Neural progenitor cell (in vitro differentiated cells): ENCODE measurements at regions not wholly inside any gene's neighbourhood (a gene's known extent, or its start where the extent isn't known, plus 50 kb on each side); places are given as distances from the start of the nearest gene placed in this dataset.

Source experiments
- EZH2 ChIP-seq: fragments of 200-600 bp; sonication (generic); IDR thresholded peaks from 2 replicates; pipeline ENCODE4 v1.6.1; 2017; ENCODE audit warnings: antibody characterized with exemption, mild to moderate bottlenecking, moderate library complexity
- EZH2phosphoT487 ChIP-seq: fragments of 200-600 bp; sonication (generic); IDR thresholded peaks from 2 replicates; pipeline ENCODE4 v1.6.1; 2017; ENCODE audit warnings: antibody characterized with exemption
- TF ChIP-seq, protein P1 (sequence below): fragments of 200-600 bp; sonication (generic); IDR thresholded peaks from 2 replicates; pipeline ENCODE4 v1.5.1; 2017; ENCODE audit warnings: antibody characterized with exemption, mild to moderate bottlenecking

GRCh38 chr18:77544792-77545191, 295.1 kb downstream of the GALR1 start:
- TF ChIP-seq EZH2phosphoT487, result no peak
- TF ChIP-seq, protein P1, sequence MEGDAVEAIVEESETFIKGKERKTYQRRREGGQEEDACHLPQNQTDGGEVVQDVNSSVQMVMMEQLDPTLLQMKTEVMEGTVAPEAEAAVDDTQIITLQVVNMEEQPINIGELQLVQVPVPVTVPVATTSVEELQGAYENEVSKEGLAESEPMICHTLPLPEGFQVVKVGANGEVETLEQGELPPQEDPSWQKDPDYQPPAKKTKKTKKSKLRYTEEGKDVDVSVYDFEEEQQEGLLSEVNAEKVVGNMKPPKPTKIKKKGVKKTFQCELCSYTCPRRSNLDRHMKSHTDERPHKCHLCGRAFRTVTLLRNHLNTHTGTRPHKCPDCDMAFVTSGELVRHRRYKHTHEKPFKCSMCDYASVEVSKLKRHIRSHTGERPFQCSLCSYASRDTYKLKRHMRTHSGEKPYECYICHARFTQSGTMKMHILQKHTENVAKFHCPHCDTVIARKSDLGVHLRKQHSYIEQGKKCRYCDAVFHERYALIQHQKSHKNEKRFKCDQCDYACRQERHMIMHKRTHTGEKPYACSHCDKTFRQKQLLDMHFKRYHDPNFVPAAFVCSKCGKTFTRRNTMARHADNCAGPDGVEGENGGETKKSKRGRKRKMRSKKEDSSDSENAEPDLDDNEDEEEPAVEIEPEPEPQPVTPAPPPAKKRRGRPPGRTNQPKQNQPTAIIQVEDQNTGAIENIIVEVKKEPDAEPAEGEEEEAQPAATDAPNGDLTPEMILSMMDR, result no peak
- no peak for TF ChIP-seq EZH2
